GM12878 (cell line): ENCODE measurements at regions not wholly inside any gene's neighbourhood (a gene's known extent, or its start where the extent isn't known, plus 50 kb on each side); places are given as distances from the start of the nearest gene placed in this dataset.

ENCODE experiments used
- ATAC-seq: fragments of 200-7000 bp; cut with Tn5 transposase; 3 replicates; pipeline ENCODE4 v1.9.1; 2020; ENCODE audit warnings: mild to moderate bottlenecking, moderate library complexity
- BruUV-seq: library from RNA; stranded (reverse); fragments of 400-500 nt; replicated peaks from 2 replicates; lab custom pipeline; 2021; lab: Mats Ljungman, UMichigan
- CTCF ChIA-PET: fragments of 300-600 bp; sonication (Branson Sonifier 250); formaldehyde crosslinking; extraction: SDS; loops from one replicate; lab custom pipeline; 2021; ENCODE audit warnings: inconsistent platforms; lab: Yijun Ruan, JAX
- POLR2A ChIA-PET: fragments of 350-600 bp; formaldehyde crosslinking; extraction: SDS; loops from one replicate; lab custom pipeline; 2021; ENCODE audit warnings: inconsistent platforms; lab: Charles Lee
- RAD21 ChIA-PET: fragments of 300-600 bp; sonication (Branson Sonifier 250); formaldehyde crosslinking; loops from one replicate; lab custom pipeline; 2023; ENCODE audit warnings: antibody characterized with exemption; ENCODE audit not compliant: unreplicated experiment; lab: Charles Lee
- SMC1A ChIA-PET: fragments of 300-600 bp; sonication (Branson Sonifier 250); formaldehyde crosslinking; loops from one replicate; lab custom pipeline; 2023; ENCODE audit not compliant: unreplicated experiment, uncharacterized antibody; lab: Charles Lee
- DNase-seq: peaks from one replicate; pipeline ENCODE4 v3.0.0-alpha.2; 2011; ENCODE audit warnings: low read depth, low spot score
- FAIRE-seq: peaks from 3 replicates; lab custom pipeline; 2011; peaks lifted over from hg19 to GRCh38; lab: Jason Lieb, UNC
- H2AFZ ChIP-seq: 2 replicates; pipeline ENCODE4 v1.6.0; 2011; ENCODE audit warnings: low read depth, low read length, control low read depth; ENCODE audit not compliant: control insufficient read depth
- H3K27ac ChIP-seq: 2 replicates; pipeline ENCODE4 v1.5.1; 2011; ENCODE audit warnings: control low read depth; ENCODE audit not compliant: control insufficient read depth, insufficient read depth
- H3K27me3 ChIP-seq, 2 experiments: replicated peaks in 1 of 2; 2 replicates each; pipeline versions ENCODE4 v1.6.0 to v1.6.1; 2011; ENCODE audit warnings: low read length in 1 of 2; ENCODE audit not compliant: control insufficient read depth in 2 of 2, insufficient read depth in 2 of 2
- H3K36me3 ChIP-seq, 2 experiments: 2 replicates each; pipeline ENCODE4 v1.5.1; 2011; ENCODE audit warnings: low read length in 1 of 2; ENCODE audit not compliant: control insufficient read depth in 2 of 2, insufficient read depth in 2 of 2
- H3K4me1 ChIP-seq: 2 replicates; pipeline ENCODE4 v1.6.1; 2011; ENCODE audit warnings: mild to moderate bottlenecking, low read length, moderate library complexity, mixed read lengths; ENCODE audit not compliant: control insufficient read depth, insufficient read depth
- H3K4me2 ChIP-seq: 2 replicates; pipeline ENCODE4 v1.6.0; 2011; ENCODE audit warnings: control low read depth; ENCODE audit not compliant: control insufficient read depth, insufficient read depth
- H3K4me3 ChIP-seq: fragments of 200-600 bp; sonication (generic); 2 replicates; pipeline ENCODE4 v1.5.1; 2016
- H3K79me2 ChIP-seq: 2 replicates; pipeline ENCODE4 v1.6.0; 2011; ENCODE audit warnings: low read length; ENCODE audit not compliant: control insufficient read depth, insufficient read depth
- H3K9ac ChIP-seq: 2 replicates; pipeline ENCODE4 v1.8.0; 2011; ENCODE audit warnings: low read length, control low read depth, mixed read lengths; ENCODE audit not compliant: control insufficient read depth, insufficient read depth
- H3K9me3 ChIP-seq: replicated peaks from 3 replicates; pipeline ENCODE4 v1.5.1; 2011; ENCODE audit warnings: mild to moderate bottlenecking, low read length; ENCODE audit not compliant: control insufficient read depth, insufficient read depth
- H4K20me1 ChIP-seq: 2 replicates; pipeline ENCODE4 v1.6.0; 2011; ENCODE audit not compliant: control insufficient read depth, insufficient read depth
- ATF3 ChIP-seq: IDR thresholded peaks from 2 replicates; pipeline ENCODE4 v1.6.1; 2011; ENCODE audit warnings: low read depth, mild to moderate bottlenecking, low read length, moderate library complexity, borderline replicate concordance; ENCODE audit errors: extremely low read depth
- CBX3 ChIP-seq: fragments of 200-600 bp; sonication (generic); IDR thresholded peaks from 2 replicates; pipeline ENCODE4 v1.6.1; 2016; ENCODE audit warnings: low read depth, borderline replicate concordance
- CBX5 ChIP-seq: sonication (generic); IDR thresholded peaks from 2 replicates; pipeline ENCODE4 v1.6.1; 2016; ENCODE audit warnings: low read depth, moderate library complexity, mild to moderate bottlenecking, inconsistent platforms
- MYC ChIP-seq: IDR thresholded peaks from 2 replicates; pipeline ENCODE4 v1.6.1; 2011; ENCODE audit warnings: mild to moderate bottlenecking, low read length, moderate library complexity, inconsistent platforms; ENCODE audit not compliant: insufficient read depth, insufficient replicate concordance, insufficient read length, severe bottlenecking
- PAX8 ChIP-seq: fragments of 450-650 bp; IDR thresholded peaks from 2 replicates; pipeline ENCODE4 v1.6.1; 2017; ENCODE audit warnings: mild to moderate bottlenecking, moderate library complexity
- POLR2AphosphoS5 ChIP-seq: IDR thresholded peaks from 2 replicates; pipeline ENCODE4 v1.6.1; 2011; ENCODE audit warnings: mild to moderate bottlenecking, low read length, inconsistent platforms
- RAD51 ChIP-seq: fragments of 450-650 bp; IDR thresholded peaks from 2 replicates; pipeline ENCODE4 v1.6.1; 2016; ENCODE audit warnings: moderate library complexity, mild to moderate bottlenecking, inconsistent platforms
- SIX5 ChIP-seq: IDR thresholded peaks from 2 replicates; pipeline ENCODE4 v1.6.1; 2011; ENCODE audit warnings: mild to moderate bottlenecking, low read depth, low read length, moderate library complexity; ENCODE audit not compliant: severe bottlenecking
- SMAD1 ChIP-seq: fragments of 450-650 bp; IDR thresholded peaks from 2 replicates; pipeline ENCODE4 v1.6.1; 2018; ENCODE audit warnings: mild to moderate bottlenecking, low read depth; ENCODE audit not compliant: partially characterized antibody
- TAF1 ChIP-seq: IDR thresholded peaks from 2 replicates; pipeline ENCODE4 v1.6.1; 2011; ENCODE audit warnings: mild to moderate bottlenecking, low read depth, low read length, borderline replicate concordance
- ZBTB4 ChIP-seq: fragments of 450-650 bp; formaldehyde crosslinking; IDR thresholded peaks from 2 replicates; pipeline ENCODE4 v1.4.0; 2022; ENCODE audit warnings: mild to moderate bottlenecking, moderate library complexity
- ZNF217 ChIP-seq: fragments of 450-650 bp; IDR thresholded peaks from 2 replicates; pipeline ENCODE4 v1.6.1; 2017; ENCODE audit warnings: antibody characterized with exemption, mild to moderate bottlenecking
- ZNF384 ChIP-seq: IDR thresholded peaks from 2 replicates; pipeline ENCODE4 v1.6.1; 2012; ENCODE audit warnings: low read depth, mild to moderate bottlenecking, low read length, improper control_type of control experiment, borderline replicate concordance
- ZSCAN29 ChIP-seq: fragments of 450-650 bp; IDR thresholded peaks from 2 replicates; pipeline ENCODE4 v1.6.1; 2017; ENCODE audit warnings: mild to moderate bottlenecking, moderate library complexity
- WGBS: methylation state at CpG from one replicate; pipeline ENCODE4 v1.1.6; 2016; ENCODE audit warnings: low lambda C conversion rate; ENCODE audit not compliant: insufficient replicate concordance, insufficient coverage; ENCODE audit errors: missing lambda C conversion rate; 5-methylcytosine and 5-hydroxymethylcytosine counted together
- in situ Hi-C: fragments of 300-500 bp; cut with MboI; formaldehyde crosslinking; loops from 9 replicates; pipeline ENCODE4 v1.14.3; 2018; ENCODE audit warnings: mixed read lengths
- intact Hi-C: fragments of 100-400 bp; cut with micrococcal nuclease; formaldehyde crosslinking; loops from one replicate; pipeline ENCODE4 v1.14.2; 2022; ENCODE audit not compliant: unreplicated experiment

GRCh38 chr2:183519371-183520056 lies 395.3 kb downstream of the NUP35 start (continued):
- no peak for TF ChIP-seq MYC
- TF ChIP-seq TAF1: no peak
- TF ChIP-seq POLR2AphosphoS5: no peak
- no peak for TF ChIP-seq SIX5

GRCh38 chr2:183521911-183522310 lies 397.7 kb downstream of the NUP35 start:
- SMC1A ChIA-PET: no interaction called here
- ATAC-seq: no peak
- H3K9me3 ChIP-seq: no peaks in the 10 kb centered on the region
- FAIRE-seq: no peak
- H4K20me1 ChIP-seq: no peaks in the 10 kb centered on the region
- H3K36me3 ChIP-seq: no peaks in the 10 kb centered on the region
- no peaks in the 10 kb centered on the region for H3K27me3 ChIP-seq
- no peak overlapping the region for H3K9ac ChIP-seq
- no peak for DNase-seq
- no peak overlapping the region for H3K4me3 ChIP-seq
- H2AFZ ChIP-seq: no peak overlapping the region
- no peak overlapping the region for H3K27ac ChIP-seq
- POLR2A ChIA-PET: no interaction called here
- BruUV-seq: no TSS peak
- no peaks in the 10 kb centered on the region for H3K79me2 ChIP-seq
- RAD21 ChIA-PET: no interaction called here
- H3K4me2 ChIP-seq: no peak overlapping the region
- CTCF ChIA-PET: no interaction called here
- TF ChIP-seq ZNF217 (no peak), CBX3 (no peak), ZSCAN29 (no peak), ATF3 (no peak), RAD51 (no peak), CBX5 (no peak), ZBTB4 (CRISPR knock-in tag) (no peak), SMAD1 (no peak), PAX8 (no peak), ZNF384 (no peak)
- WGBS: 0% methylated on average over 1 of the region's 1 CpG
- no peaks in the 10 kb centered on the region for H3K4me1 ChIP-seq
- intact Hi-C loops (no loop called here), in situ Hi-C loops (no loop called here)
